Gastroesophageal sphincter (tissue), 4 donors: ENCODE measurements at regions not wholly inside any gene's neighbourhood (a gene's known extent, or its start where the extent isn't known, plus 50 kb on each side); places are given as distances from the start of the nearest gene placed in this dataset.

ENCODE experiments used
- ATAC-seq: fragments of 150-250 bp; one replicate; pipeline ENCODE4 v1.9.1; 2016; ENCODE audit warnings: mild to moderate bottlenecking, moderate library complexity
- H3K27ac ChIP-seq, 4 donors: fragments of 200-600 bp; sonication (generic) in 3 of 4; 1 replicate in 3 of 4; 2 replicates in 1 of 4; pipeline ENCODE4 v1.5.1; 2016 to 2019
- H3K27me3 ChIP-seq: fragments of 200-600 bp; sonication (generic); one replicate; pipeline ENCODE4 v1.5.1; 2019
- H3K36me3 ChIP-seq, 2 donors: fragments of 200-600 bp; sonication (generic); one replicate each; pipeline ENCODE4 v1.5.1; 2019; ENCODE audit warnings: control low read depth in 1 of 2
- H3K4me1 ChIP-seq, 3 donors: fragments of 200-600 bp; sonication (generic); 1 replicate in 2 of 3; 2 replicates in 1 of 3; pipeline ENCODE4 v1.5.1; 2016 to 2019; ENCODE audit warnings: control low read depth in 2 of 3
- H3K4me3 ChIP-seq, 2 donors: fragments of 200-600 bp; sonication (generic); one replicate each; pipeline ENCODE4 v1.5.1; 2019; ENCODE audit warnings: mild to moderate bottlenecking in 1 of 2, moderate library complexity in 1 of 2
- H3K9me3 ChIP-seq, 3 donors: fragments of 200-600 bp; sonication (generic); one replicate each; pipeline ENCODE4 v1.5.1; 2017 to 2019; ENCODE audit warnings: control low read depth in 2 of 3
- CTCF ChIP-seq, 4 experiments: fragments of 200-600 bp in 2 of 4; fragments of 450-650 bp in 2 of 4; sonication (generic) in 1 of 4; IDR thresholded peaks; one replicate each; pipeline ENCODE4 v1.5.1; 2017 to 2019; ENCODE audit warnings: antibody characterized with exemption in 4 of 4, mild to moderate bottlenecking in 2 of 4, moderate library complexity in 2 of 4
- EP300 ChIP-seq: sonication (generic); formaldehyde crosslinking; IDR thresholded peaks from one replicate; pipeline ENCODE4 v1.6.1; 2017; ENCODE audit warnings: antibody characterized with exemption, mild to moderate bottlenecking
- POLR2A ChIP-seq, 2 donors: fragments of 450-650 bp; IDR thresholded peaks; one replicate each; pipeline ENCODE4 v1.6.1; 2017; ENCODE audit warnings: antibody characterized with exemption in 2 of 2, mild to moderate bottlenecking in 2 of 2, moderate library complexity in 1 of 2
- POLR2AphosphoS5 ChIP-seq: sonication (generic); formaldehyde crosslinking; IDR thresholded peaks from one replicate; pipeline ENCODE4 v1.6.1; 2017; ENCODE audit warnings: antibody characterized with exemption
- WGBS, 2 donors: methylation state at CpG; one replicate each; pipeline ENCODE4 v1.1.5; 2018; ENCODE audit warnings: low coverage in 1 of 2; 5-methylcytosine and 5-hydroxymethylcytosine counted together

DNA sequence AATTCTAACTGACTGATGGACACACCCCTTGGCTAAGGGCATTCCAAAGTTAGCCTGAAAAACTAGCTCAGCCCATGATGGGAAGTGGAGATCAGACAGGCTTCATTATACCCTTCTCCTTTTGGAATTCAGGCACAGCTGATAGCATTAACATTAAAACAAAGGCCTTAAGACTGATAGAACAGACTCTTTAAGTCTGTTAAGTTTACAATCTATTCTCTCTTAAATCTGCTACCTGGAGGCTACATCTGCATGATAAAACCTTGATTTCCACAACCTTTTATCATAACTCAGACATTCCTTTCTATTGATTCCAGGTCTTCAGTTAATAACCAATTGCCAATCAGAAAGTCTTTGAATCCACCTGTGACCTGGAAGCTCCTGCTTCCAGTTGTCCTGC is 281.4 kb downstream of the TUSC1 start:
- Histone ChIP-seq H3K27me3 (no peaks in the 10 kb centered on the region), H3K27ac (no peak overlapping the region), H3K36me3 (no peaks in the 10 kb centered on the region), H3K9me3 (no peaks in the 10 kb centered on the region), H3K4me1 (no peaks in the 10 kb centered on the region), H3K4me3 (no peak overlapping the region)
- no peak for ATAC-seq
- TF ChIP-seq EP300 (no peak), POLR2A (IDR thresholded peaks at IDR 0.05) (no peak), CTCF (IDR thresholded peaks at IDR 0.05) (no peak), POLR2AphosphoS5 (no peak)

GRCh38 chr9:25381141-25381540 is 297.1 kb downstream of the TUSC1 start:
- Histone ChIP-seq H3K36me3 (no peaks in the 10 kb centered on the region), H3K27ac (no peak overlapping the region), H3K27me3 (no peaks in the 10 kb centered on the region), H3K4me3 (no peak overlapping the region), H3K4me1 (peaks cover 0 to 21% (median 0%) of the 10 kb centered on the region in 3 donors), H3K9me3 (no peaks in the 10 kb centered on the region)
- ATAC-seq: no peak
- TF ChIP-seq CTCF (IDR thresholded peaks at IDR 0.05) (no peak), POLR2A (IDR thresholded peaks at IDR 0.05) (no peak)
- WGBS, 2 donors: 20 to 23% methylated on average over 1 of the region's 1 CpG

DNA sequence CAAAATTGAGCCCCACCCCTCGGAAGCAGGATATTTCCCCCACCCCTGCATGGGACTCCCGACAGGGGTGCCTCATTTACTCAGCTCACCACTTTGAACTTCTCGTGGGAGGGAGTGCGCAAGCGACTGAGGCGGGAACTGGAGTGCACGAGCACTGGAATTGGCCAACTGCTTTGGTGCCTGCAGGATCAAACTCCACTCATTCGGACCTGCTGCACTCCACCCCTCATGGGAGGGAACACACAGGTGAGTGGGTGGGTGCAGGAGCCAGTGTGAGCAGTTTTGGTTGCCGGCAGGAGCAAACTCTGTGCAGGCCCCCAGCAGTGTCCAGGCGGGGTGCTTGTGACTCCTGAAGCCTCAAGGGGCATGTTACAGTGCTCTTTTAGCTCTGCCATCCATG is 301.2 kb downstream of the TUSC1 start:
- no peaks in the 10 kb centered on the region for H3K27me3 ChIP-seq
- 83 to 100% methylated on average over 2 to 3 of the region's 10 CpGs for WGBS, 2 donors
- ATAC-seq: no peak
- no peak overlapping the region for H3K27ac ChIP-seq
- no peaks in the 10 kb centered on the region for H3K36me3 ChIP-seq
- no peaks in the 10 kb centered on the region for H3K9me3 ChIP-seq
- TF ChIP-seq EP300 (no peak), POLR2A (IDR thresholded peaks at IDR 0.05) (no peak), POLR2AphosphoS5 (no peak)
- H3K4me3 ChIP-seq: no peak overlapping the region
- peaks cover 0 to 16% (median 0%) of the 10 kb centered on the region in 3 donors for H3K4me1 ChIP-seq

- Histone ChIP-seq H3K27ac (no peak overlapping the region), H3K4me3 (no peak overlapping the region), H3K36me3 (no peaks in the 10 kb centered on the region), H3K4me1 (no peaks in the 10 kb centered on the region), H3K27me3 (no peaks in the 10 kb centered on the region), H3K9me3 (no peaks in the 10 kb centered on the region)
- TF ChIP-seq CTCF (IDR thresholded peaks at IDR 0.05): no peak
- TF ChIP-seq POLR2A (IDR thresholded peaks at IDR 0.05): no peak
- no peak for TF ChIP-seq POLR2AphosphoS5
- TF ChIP-seq EP300: no peak
- 85 to 100% methylated on average over 1 of the region's 1 CpG for WGBS, 2 donors
- no peak for ATAC-seq
These were observed 304.0 kb downstream of the TUSC1 start for GRCh38 chr9:25374281-25374680.

GRCh38 chr9:25366906-25367305 is 311.3 kb downstream of the TUSC1 start:
- no peak for ATAC-seq
- WGBS, 2 donors: 44 to 73% methylated on average over 1 of the region's 1 CpG
- Histone ChIP-seq H3K36me3 (no peaks in the 10 kb centered on the region), H3K27ac (no peak overlapping the region), H3K27me3 (no peaks in the 10 kb centered on the region), H3K9me3 (no peaks in the 10 kb centered on the region), H3K4me1 (no peaks in the 10 kb centered on the region), H3K4me3 (no peak overlapping the region)
- TF ChIP-seq POLR2AphosphoS5 (no peak), CTCF (IDR thresholded peaks at IDR 0.05) (no peak), EP300 (no peak), POLR2A (IDR thresholded peaks at IDR 0.05) (no peak)

DNA sequence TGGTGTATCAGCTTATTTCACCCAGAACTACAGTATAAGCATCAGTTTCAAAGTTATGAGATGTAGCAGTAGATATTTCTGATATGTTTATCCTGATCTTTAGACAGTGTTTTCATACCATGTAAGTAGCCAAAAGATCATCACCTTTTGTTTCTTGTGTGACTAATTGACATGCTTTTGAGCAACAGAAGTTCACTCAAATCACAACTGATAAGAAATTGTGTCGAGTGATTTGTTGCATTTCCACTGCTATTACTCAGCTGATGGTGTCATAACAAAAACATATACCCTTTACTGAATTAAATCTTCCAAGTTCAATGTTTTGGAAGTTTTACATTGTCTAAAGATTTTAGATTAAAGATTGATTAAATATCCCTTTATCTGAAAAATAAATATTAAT is 324.5 kb downstream of the TUSC1 start:
- Histone ChIP-seq H3K27me3 (no peaks in the 10 kb centered on the region), H3K36me3 (no peaks in the 10 kb centered on the region), H3K27ac (no peak overlapping the region), H3K4me1 (no peaks in the 10 kb centered on the region), H3K9me3 (peaks cover 0 to 6% (median 0%) of the 10 kb centered on the region in 3 donors), H3K4me3 (no peak overlapping the region)
- ATAC-seq: no peak
- 44 to 80% methylated on average over 1 of the region's 1 CpG for WGBS, 2 donors
- TF ChIP-seq POLR2AphosphoS5 (no peak), EP300 (no peak), CTCF (IDR thresholded peaks at IDR 0.05) (no peak), POLR2A (IDR thresholded peaks at IDR 0.05) (no peak)
